GM12873 (cell line): ENCODE measurements at regions not wholly inside any gene's neighbourhood (a gene's known extent, or its start where the extent isn't known, plus 50 kb on each side); places are given as distances from the start of the nearest gene placed in this dataset.

ENCODE experiments used
- CTCF ChIP-seq: IDR thresholded peaks from 2 replicates; pipeline ENCODE4 v1.5.1; 2012; ENCODE audit warnings: low read depth, mild to moderate bottlenecking, moderate library complexity, low read length, control low read depth; ENCODE audit not compliant: insufficient read depth; ENCODE audit errors: missing control alignments

GRCh38 chr5:71872311-71872864 lies 153.3 kb downstream of the CARTPT start:
- no peak for TF ChIP-seq CTCF

GRCh38 chr5:71873191-71873591 lies 154.1 kb downstream of the CARTPT start:
- TF ChIP-seq CTCF: no peak

GRCh38 chr5:71874521-71874920 lies 155.4 kb downstream of the CARTPT start:
- TF ChIP-seq CTCF: no peak

- TF ChIP-seq CTCF: no peak
These were observed 158.4 kb downstream of the CARTPT start for GRCh38 chr5:71877511-71877910.

- TF ChIP-seq CTCF: no peak
These were observed 161.5 kb downstream of the CARTPT start for GRCh38 chr5:71880536-71880935.

- TF ChIP-seq CTCF: no peak
These were observed 164.0 kb downstream of the CARTPT start for GRCh38 chr5:71882826-71883741.

- TF ChIP-seq CTCF: no peak
These were observed 164.6 kb downstream of the CARTPT start for GRCh38 chr5:71883742-71884103.
